AG08395 (cell line): ENCODE measurements at regions not wholly inside any gene's neighbourhood (a gene's known extent, or its start where the extent isn't known, plus 50 kb on each side); places are given as distances from the start of the nearest gene placed in this dataset.

Experiments
- DNase-seq: peaks from one replicate; pipeline ENCODE4 v3.0.0; 2012; ENCODE audit warnings: mixed read lengths, low spot score

DNA sequence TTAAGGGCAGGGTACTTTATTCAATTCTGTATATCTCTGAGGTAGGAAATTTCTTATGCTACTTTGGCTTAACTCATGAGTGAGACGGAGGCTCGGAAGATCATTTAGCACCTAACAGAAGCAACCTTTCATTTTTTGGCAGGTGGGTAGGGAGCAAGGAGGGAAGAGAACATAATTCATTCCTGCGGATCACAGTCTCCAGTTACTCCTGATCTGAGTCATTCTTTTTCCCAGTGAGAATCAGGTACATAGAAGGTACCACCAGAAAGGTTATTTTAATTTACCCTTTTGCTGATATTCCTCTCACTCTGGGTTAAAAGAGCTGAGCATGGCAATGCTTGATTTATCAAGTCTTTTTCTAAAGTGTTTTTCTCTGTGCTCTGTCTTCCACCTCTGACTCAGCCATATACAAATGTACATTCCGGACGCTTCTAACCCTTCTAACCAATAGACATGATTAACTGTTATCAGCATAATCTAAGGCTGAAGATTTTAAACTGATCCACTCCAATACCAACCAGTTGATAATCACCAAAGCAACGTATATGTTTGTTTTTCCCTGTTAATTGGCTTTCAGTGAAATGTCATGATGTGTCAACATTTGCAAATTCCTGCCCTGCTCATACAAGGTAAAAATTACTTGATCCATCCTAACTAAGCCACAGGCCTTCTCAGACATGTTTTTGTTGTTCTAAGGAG is 271.7 kb downstream of the DUSP10 start:
- no peak for DNase-seq

GRCh38 chr1:221473411-221473810 is 268.5 kb downstream of the DUSP10 start:
- no peak for DNase-seq

GRCh38 chr1:221477252-221477651 is 264.6 kb downstream of the DUSP10 start:
- DNase-seq, result no peak

GRCh38 chr1:221478050-221478949 is 263.6 kb downstream of the DUSP10 start:
- peak; percentile 79 for DNase-seq

DNA sequence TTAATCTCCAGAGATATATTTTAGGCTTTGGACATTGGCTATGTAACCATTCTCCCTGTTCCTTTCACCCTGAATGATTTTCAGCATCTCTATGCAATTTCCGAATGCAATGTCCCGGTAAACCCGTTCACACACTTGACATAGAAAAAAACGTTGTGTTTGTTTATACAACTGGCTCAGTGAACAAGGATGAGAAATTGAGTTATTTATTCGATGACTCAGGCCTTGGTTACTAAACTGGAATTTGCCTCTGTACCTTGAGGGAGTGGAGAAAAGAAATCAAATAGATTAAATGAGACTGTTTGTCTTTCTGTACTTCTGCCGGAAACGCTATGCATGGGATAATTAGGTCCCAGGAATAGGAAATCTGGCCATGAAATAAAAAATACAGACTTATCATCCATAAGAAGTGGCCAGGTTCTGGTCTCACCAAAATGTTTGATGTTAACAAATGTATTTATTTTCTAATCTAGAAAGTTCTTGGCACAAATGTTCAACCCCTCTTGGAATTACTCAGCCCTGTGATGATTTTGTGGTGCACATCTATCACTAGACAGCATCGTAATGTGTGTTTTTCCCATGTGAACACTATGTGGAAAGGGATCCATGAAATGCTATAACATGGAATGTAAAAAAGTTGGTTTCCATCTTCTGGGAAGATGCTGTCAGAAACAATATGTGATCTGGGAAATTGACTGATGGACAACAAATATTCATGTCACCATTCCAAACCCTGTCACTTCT is 253.9 kb downstream of the DUSP10 start:
- peak; percentile 24 for DNase-seq

- DNase-seq, result no peak
Measured at GRCh38 chr1:221488550-221488949, 253.3 kb downstream of the DUSP10 start.

- DNase-seq, result no peak
Measured at GRCh38 chr1:221494670-221495069, 247.2 kb downstream of the DUSP10 start.

DNA sequence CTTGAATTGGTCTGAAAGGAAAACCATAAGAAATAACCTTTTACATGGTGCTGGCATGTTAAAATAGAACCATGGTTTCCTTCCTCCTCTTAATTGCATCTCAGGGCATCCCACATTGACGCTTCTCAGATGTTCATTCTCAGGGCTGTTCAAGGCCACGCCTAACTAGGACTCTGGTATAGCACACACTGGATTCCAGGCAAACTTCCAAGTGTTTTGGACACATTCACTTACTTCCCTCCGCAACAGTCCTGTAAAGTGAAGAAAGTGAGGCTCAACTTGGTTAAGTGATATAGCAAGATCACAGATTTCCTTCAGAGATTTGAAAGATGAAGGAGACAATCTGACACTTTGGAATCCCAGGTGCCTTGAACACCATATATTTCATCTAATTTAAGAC is 244.8 kb downstream of the DUSP10 start:
- no peak for DNase-seq

- DNase-seq, result no peak
Measured at GRCh38 chr1:221503268-221503667, 238.6 kb downstream of the DUSP10 start.

GRCh38 chr1:221509575-221510355 is 232.1 kb downstream of the DUSP10 start:
- no peak for DNase-seq

DNA sequence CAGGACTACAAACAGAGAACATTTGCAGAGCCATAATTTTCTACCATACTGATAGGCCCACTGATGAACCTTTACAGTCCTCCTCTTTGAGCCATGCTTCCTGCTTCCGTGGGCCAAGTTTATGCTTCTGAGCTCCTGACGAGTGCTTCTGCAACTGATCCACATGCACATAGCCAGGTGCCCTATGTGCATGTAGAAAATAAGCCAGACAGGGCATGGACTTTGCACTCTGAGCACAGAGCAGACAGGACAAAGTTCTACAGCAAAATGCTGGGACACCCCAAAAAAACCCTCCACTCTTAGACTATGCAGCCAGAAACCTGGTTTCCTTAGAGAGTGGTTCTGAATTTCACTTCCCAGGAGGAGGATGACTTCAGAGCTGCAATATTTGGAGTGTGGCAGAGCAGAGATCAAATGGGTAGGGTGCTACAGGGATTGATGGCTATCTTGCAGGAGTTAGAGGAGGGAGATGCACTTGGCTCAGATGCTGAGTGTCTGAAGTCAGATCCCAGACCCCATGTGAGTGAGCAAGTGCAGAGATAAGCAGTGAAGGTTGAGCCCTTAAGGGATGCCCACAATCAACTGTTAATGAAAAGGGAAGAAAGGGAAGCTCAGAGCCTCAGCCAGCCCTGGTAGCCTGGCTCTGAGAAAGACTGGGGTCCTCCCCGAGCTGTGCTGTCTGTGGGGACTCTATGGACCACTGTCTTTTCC is 230.9 kb downstream of the DUSP10 start:
- DNase-seq, result no peak

DNA sequence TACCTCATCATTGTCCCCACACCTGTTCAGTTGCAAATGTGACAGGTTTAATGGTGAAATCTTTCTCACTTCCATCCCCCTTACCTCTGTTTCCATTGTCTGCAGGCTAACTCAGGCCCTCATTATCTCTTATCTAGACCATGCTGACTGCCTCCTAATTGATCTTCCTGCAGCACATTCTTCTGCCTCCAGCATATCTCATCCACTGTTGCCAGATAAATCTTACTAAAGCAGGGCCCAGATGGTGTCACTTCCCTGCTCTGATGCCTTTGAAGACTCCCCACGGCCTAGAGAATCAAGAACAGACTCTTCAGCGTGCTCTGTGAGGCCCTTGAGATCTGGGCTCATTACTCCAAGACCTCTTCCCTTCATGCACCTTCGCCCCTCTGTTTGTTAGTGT is 230.1 kb downstream of the DUSP10 start:
- no peak for DNase-seq

GRCh38 chr1:221514806-221515205 is 227.1 kb downstream of the DUSP10 start:
- DNase-seq, result no peak

DNA sequence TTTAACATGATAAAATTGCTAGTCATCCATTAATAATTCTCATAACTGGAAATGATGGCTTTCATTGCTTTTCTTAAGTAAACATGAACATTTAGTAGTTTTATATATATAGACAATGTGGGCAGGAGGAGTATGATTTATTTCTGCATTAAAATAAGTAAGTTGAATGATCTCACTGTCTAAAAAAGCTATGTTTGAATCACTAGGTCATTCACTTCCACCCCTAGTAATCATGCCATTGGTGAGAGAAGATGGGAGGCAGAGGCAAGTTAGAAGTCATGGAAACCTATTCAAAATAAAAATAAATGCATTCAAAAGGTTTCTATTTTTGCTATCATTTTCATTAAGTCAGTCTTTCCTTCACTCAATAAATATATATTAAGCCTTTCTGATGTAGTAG is 226.4 kb downstream of the DUSP10 start:
- no peak for DNase-seq

- DNase-seq, result peak; percentile 30
Measured at GRCh38 chr1:221517961-221518360, 223.9 kb downstream of the DUSP10 start.

- DNase-seq, result no peak
Measured at GRCh38 chr1:221520250-221520649, 221.6 kb downstream of the DUSP10 start.

DNA sequence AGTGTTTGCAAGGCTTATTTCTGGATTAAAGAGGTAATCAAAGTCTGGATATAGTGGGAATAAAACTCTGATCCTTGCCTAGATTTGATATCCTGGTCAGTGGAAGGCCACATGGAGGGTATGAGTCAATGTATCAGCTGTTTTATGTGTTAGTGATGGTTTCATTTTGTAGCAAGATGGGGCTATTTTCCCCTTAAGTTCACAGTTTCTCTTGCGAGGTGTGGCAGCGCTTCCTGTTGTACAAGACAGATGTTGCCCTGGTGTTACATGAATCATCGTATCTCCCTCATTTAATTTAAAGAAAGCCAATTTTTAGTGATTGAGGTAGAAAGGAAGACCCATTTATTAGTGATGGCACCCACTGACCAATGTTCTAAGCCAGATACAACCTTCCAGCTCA is 220.2 kb downstream of the DUSP10 start:
- DNase-seq, result no peak

DNA sequence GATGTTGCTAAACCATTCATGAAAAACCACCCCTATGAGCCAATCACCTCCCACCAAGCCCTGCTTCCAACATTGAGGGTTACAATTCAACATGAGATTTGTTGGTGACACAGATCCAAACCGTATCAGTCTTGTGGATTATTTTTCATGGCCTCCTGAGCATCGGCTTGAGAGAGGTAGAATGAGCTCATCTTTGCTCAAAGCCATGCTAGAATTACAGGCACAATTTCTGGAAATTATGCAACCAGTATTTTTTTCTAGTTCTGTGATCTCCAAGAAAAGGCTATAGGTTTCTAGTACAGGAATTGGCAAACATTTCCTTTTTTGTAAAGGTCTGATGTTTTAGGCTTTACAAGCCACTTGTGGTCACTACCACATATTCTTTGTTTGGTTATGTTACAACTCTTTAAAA is 219.4 kb downstream of the DUSP10 start:
- DNase-seq, result no peak

GRCh38 chr1:221525749-221526148 is 216.1 kb downstream of the DUSP10 start:
- no peak for DNase-seq

GRCh38 chr1:221527302-221527701 is 214.6 kb downstream of the DUSP10 start:
- no peak for DNase-seq
